NCI-H524 treated with DMSO at 0.1 percent for 48 hours (cell line): ENCODE measurements at regions not wholly inside any gene's neighbourhood (a gene's known extent, or its start where the extent isn't known, plus 50 kb on each side); places are given as distances from the start of the nearest gene placed in this dataset.

ENCODE experiments used
- DNase-seq: peaks from one replicate; lab custom pipeline; 2025; lab: John Stamatoyannopoulos, UW

DNA sequence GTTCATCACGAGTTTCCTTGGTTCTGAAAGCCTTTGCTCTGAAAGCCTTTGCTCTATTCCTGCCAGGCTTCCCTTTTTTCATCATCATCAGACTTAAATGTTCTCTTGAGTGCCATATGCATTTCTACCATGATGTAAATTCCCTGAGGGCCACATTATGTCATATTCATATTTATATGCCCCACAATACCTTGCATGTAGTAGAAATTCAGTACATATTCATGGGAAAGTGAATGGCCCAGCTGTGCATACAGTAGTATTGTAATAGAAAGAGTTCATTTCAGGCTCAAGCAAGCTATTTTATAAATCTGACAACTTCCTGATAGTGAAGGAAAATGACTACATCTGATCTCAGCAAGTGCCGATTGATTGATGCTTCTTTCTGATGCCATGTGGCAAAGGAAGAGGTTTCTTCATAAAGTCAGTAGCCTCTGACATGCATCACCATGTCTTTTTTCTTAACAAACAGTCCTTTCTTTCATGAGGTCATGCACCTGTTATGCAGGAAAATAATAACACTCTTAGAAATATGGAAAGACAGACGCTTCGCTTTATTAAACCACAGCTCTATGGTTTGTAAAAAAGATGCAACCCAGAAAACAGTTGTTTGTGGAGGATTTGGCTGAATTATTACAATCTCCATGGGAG lies 308.7 kb downstream of the SAMD5 start:
- DNase-seq: no peak

DNA sequence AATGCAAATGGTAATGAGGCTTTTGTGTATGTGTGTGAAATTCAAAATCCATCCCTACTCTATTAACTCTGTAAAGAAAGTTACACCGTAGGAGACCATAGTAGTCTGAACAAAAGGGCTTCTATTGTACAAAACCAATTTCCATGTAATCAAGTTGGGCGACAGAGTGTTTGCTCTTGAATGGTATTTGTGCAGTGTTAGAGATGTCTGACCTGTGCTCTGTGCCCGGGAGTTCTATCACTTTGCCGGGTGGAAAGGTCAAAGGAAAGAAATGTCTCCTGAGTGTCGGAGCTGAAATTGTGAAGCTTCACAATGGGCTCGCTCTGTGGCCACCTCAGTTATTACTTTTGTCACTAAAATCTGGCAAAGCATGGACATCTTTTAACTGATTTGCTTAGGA lies 312.0 kb downstream of the SAMD5 start:
- no peak for DNase-seq

DNA sequence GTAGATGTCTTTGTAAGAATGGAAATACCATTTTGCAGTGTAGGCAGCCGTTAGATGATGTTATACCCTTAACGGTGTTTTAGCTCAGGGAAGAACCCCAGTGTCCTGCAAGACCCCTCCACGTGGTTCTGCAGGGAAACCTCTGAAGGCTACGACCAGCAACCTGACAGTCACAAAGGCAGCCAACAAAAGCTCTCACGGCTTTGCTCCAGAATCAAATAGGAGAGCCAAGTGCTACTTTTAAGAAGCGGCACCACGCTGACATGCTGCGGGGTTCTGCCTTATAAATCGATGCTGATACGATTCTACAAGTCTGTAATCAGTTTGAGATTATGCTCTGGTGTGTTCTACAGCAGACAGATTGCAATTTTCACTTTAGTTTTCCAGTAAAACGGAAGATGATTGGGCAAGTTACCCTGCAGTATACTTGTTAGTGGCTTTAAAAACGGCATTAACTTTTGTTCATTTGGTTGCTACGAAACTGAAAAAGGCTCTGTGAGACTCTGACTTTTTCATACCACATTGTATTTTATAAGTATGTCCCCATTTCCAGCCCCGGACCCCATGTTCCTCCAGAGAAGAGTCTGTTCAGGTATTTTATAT lies 312.9 kb downstream of the SAMD5 start:
- DNase-seq: no peak

DNA sequence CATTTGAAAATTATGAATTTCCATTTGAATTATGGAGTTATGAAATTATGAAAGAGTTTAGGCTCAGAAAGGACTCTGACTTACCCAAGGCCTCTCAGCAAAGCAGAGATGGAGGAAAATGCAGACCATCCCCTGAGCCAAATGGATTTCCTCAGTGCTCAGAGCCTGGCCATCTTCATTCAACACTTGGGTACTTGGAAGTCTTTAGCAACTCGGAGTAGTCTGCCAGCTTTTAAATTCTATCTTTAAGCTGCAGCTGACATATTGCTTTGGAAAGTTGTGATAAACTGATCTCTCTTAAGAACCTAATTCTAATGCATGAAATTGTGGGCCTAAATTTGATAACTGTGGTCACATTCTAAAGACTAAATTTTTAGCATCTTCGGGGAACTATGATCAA lies 315.4 kb downstream of the SAMD5 start:
- no peak for DNase-seq

DNA sequence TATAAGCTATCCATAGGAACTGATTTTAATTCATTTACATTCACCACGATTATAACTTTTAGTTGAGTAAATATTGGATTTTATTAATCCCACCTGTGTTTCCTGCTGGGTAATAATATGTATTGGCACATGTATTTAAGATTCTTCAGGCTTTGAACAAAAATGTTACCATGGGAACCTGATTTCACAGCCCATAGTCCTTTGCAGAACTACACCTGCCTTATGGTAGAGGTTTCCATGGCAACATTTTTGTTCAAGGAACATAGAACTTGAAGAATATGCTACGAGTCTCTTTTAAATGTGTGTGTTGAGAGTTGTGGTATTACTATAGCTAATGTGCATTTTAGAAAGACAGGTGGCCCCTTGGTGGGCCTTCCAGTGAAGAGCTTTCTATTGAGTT lies 317.4 kb downstream of the SAMD5 start:
- DNase-seq: no peak

DNA sequence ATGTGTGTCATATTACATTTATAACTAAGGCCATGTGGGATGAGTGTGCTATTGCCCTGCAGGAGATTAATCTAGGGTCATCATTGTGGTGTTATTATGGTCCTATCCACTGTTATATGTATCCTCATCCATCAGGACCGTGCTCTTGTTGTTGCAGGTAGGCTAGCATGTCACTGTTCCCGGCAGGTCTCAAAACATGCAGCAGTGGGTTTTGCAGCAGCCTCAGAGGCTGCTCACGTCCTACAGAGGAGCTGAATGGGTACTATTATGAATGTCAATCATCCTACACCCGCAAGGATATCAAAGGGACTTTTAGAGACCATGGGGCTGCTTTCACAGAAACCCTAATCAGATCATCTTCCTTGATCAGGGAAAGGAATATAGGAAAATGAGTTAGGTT lies 318.2 kb downstream of the SAMD5 start:
- no peak for DNase-seq

DNA sequence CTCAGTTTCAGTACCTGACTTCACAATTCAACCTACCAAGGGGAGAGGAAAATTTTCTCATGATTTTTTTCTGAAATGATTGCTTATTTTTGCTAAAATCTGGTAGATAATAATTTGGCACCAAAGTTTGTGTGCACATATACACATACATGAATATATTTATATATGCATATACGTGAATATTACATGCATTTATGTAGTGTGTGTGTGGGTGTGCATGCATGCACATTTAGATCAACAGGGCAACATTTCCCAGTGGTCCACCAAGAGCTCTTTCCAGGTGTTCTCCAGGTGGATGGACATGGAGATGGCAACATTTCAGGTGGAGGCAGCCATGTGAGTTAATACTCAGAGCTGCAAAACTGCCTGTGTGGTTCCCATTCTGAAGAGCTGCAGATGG lies 320.9 kb downstream of the SAMD5 start:
- DNase-seq: no peak

DNA sequence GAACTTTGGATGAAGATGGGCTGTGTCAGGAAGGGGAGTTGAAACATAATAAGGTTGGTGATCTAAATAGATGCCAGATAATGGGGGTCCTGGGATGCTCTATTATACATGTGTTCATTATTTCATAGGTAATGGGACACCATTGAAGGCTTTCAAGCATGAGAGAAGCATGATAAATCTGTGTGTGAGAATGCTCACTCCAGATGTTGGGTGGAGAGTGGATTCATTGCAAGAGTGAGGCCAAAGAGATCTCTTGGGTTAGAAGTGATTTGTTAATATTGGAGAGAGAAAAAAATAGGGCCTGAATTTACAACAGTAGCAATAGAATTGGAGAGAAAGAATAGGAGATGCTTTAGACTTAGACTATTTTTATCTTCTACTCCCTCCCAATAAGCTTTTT lies 321.3 kb downstream of the SAMD5 start:
- no peak for DNase-seq

DNA sequence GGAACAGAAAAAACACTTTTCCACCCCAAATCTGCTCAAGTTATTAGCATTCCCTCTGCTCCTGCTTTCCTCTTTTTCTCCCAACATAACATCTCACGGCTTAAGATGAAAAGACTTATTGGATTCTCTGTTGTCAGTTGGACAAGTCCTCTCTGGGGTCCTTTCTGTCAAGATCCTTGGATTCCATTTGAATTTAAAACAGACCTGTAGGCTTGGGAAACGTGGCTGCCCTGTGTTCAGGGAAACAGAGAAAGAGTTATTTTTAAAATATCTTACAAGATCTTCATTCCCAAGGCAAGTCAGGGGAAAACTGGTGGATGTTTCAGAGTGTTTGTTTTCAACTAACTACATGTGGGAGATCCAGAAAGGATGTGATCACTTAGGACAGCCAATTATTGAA lies 322.9 kb downstream of the SAMD5 start:
- no peak for DNase-seq

DNA sequence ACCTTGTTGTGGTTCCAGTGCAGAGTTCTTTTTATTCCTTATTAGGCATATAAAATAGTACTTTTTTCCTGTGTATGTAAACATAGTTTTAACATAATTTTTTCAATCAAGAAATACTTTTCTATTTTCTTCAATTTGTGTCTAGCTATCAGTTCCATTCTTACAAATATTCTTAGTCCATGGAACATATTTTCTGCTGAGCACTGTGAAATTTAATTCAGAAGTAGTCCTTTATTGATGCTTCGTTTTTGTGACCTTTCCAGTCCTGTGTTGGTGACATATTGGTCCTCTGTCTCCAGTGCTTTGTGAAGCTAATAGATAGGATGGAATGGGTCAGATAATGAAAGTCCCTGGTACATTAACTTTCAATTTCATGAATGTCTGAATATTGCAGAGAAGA lies 325.1 kb downstream of the SAMD5 start:
- DNase-seq: no peak

DNA sequence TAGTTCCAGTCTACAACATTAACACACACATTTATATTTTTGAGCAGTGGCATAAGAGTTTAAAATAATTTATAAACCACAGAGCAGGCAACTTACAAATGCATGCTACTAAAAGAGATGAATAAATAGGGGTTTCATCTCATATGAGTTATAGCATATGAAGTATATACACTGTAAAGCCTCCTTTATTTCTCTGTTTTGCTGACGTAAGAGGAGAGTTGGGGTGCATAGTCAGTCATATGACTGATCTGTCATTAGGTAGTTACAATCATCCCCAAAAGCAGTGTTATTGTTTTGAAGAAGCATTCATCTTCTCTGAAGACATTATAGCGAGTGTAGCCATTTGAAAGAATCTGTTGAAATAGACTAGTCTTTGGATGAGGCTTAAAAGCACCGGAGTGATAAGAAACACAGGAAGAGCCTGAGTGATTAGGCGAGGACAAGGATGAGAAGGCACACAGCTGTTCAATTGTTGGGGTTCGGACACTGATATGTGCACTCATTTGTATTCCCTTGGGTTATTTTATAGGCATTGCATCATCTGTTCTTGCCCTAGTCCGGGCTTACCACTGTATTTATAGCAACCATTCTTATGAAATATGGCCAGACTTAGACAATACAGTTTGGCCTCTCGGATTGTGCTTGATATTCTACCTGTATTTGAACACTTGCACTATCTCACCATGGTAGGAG lies 325.7 kb downstream of the SAMD5 start:
- peak; percentile 74 for DNase-seq

DNA sequence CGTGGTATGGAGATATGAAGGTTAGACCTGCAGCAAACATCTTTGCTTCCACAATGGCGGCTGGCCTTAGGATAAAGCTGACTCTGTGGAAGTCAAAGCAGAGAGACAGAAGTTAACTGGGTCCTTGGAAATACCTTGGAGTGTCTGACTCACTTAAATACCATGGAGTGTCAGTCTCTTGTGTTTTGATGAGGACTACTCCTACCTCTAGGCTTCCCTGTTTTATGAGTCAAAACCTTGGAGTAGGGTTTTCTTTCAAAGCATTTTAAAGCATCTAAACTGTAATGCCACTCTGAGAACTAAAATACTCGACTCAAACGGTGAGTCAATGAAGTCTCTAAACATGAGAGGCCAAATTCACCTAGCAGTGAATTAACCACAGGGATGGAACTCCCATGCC lies 329.1 kb downstream of the SAMD5 start:
- DNase-seq: no peak

DNA sequence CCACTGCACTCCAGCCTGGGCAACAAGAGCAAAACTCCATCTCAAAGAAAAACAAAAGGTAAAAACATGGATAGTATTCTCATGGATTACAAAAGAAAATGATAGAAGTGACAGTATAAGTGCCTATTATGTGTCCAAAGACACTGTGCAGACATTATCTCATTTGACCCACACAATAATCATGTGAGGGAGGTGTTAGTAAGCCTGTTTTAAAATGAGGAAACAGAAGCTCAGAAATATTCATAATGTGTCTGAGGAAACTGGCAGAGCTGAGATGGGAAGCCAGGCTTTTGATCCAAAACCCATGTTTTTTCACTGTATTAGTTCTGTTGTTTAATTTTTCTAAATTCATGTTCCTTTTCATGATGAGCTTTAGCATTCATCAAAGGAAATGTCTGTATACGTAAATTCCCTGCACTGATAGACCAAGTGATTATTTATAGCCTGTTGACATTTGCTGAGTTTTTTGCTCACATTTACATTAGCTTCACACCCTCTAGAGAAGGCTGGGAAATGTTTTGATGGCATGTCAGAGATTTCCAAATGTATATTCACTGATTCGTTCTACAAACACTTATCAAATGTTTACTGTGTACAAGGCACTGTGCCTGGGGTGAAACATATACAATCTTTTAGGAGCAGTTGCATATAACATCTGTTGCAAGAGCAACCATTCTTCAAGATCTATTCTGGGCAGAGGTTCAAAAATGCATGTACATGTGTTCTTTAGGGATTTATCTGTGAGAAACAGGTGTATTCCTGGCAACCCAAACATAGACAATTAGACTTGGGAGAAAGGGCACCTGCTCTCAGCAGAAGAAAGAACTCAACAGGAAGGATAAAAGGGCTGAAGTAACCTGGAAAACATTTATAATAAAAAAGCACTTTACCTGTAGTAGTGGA lies 331.5 kb downstream of the SAMD5 start:
- DNase-seq: no peak

DNA sequence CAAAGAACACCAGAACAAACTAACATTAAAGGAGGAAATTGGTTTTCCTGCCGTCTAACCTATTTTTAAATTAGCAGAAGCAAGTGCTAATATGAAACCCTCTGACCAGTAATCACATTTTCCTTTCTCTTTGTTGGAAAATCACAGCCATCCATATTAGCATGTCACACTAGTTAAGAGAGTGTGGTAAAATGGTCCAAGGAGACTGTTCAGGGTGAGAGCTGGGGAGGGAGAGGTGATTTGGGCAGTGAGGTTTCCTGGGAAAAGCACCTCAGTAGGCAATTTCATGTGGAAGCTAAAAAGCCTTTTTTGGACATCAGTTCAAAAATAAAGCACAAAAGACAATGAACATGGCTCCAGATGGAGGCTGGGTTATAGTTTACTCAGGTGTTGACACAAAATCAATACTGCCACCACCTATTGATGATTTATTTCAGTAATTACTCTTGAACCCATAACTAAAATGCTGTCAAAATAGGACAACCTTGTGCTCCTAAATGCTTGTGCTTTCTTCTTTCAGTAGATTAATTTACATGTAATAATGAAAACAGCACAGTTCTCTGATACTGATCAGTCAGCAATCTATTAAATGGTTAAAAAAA lies 333.2 kb downstream of the SAMD5 start:
- no peak for DNase-seq

DNA sequence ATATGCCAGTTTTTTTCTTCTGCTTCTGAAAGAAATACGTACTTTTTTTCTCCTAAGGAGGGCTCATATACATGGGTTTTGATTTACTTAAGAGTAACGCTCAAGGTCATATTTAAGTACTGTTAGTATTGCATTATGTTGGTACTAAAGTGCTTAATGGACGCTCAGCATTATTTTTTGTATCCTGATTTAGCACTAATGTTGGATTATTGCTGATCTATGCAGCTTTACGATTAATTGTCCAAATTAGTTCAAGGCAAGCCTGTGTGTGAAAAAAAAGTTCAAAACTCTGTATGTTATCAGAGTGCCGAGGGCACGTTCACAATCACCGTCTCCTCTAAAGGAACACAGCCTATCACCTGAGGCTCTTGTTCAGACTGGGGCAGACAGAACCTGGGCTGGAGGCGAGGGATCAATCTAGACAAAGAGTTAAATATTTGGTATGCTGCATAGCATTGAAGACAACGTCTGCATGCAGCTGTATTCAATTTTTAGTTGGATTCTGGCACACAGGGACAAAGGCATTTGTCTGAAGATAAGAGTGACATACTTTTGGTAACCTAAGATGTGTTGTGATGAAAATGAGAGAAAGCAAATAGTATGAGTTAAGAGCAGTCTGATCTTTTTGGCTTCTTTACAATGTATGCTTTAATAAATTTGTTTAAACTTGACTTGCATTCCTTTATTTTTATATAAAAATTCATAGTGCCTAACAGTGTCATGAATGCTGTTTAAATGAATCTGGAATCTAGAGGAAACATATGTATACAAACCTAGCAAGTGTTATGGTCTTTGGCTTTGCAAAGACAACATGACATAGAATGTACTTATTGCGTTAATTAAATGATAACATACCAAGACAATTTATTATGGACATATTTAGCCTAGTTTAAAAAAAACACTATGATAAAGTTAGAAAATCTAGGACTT lies 341.2 kb downstream of the SAMD5 start:
- DNase-seq: no peak

DNA sequence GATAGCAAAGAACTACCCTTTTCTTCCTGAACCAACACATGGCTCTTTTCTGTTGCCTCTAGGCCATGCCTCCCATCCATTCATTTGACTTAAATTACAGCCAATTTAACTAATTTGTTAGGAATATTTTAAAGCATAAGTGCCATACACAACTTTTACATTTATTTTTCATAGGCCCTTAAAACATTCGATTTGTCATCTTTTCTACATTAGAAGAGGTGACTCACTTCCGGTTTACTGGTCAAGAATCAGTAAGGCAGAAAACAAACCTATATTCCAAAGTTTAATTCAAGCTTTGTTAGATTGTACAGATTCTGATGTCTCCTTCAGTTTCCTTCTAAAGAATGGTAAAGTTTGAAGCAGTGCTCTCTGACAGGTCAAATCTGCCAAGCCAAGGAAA lies 344.3 kb downstream of the SAMD5 start:
- no peak for DNase-seq

DNA sequence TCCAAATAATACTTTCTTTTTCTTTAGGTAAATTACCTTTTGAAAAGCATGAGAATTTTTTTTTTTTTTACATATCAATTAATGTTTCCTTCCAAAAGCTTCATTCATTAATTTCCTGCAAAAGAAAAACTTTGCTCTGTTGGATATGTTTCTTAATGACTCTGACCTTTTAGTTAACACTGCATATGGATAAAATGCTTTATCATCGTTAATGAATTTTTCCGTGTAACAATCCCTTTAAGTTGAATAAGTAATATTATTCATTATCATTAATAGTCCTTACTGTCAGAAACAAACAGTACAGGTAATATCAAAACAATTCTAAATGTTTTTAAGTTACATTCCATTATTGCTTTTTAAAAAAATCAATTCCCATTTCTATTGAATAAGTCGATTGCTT lies 345.1 kb downstream of the SAMD5 start:
- DNase-seq: no peak

DNA sequence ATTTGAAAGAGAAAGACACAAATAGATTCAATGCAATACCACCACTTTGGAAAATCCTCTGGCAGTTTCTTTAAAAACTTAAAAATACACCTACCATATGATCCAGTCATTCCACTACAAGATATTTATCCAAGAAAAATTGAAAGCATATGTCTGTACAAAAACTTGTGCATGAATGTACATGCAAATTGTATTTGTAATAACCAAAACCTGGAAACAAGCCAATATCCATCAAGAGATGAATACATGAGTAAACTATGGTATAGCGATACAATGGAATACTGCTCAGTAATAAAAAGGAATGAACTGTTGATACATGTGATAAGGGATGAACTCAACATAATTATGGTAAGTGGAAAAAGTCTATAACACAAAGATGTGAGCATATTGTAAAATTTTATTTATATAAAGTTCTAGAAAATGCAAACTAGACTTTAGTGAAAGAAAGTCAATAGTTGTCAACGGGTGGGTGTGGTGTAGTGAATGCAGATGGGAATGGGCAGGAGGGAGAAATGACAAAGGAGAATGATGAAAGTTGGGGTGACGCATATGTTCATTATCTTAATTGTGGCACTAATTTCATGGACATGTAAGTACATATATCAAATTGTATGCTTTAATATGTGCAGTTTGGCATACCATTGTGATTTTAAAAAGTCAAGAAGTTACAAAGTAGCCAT lies 347.5 kb downstream of the SAMD5 start:
- DNase-seq: no peak

DNA sequence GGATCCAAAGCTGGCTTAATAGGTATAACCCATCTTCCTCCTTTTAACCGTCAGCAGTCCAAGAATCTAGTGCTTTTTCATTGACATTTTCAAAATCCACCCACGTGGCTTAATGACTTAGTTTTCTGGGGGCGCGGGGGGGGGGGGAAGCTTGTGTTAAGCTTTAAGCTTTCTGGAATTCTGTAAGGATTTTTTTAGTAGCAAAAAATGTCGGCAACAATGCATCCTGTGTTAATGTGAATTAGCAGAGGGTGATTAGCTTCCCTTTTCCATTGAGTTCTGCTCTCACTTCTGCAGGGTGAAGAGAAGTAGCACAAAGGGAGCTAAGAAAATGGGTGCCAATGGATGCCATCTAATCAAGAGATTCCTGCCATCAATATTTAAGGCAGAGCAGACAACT lies 348.2 kb downstream of the SAMD5 start:
- DNase-seq: no peak

DNA sequence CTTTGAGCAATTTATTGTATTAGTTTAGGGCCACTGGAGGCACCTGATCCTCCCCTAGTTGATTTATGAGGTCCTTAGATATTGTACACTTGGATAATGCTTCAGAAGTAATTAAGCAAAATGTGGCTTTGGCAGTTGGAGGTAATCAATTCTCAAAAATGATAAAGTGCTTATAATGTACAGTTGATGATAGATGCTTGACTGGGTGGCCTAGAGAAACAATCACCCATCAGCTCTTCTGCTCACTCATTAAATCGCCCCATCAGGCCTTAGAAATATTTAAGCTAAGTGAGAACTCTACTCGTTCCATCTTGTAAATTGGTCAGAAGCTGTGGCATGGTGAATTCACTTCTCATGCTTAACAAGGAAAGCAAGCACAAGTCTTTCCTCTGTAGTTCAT lies 349.9 kb downstream of the SAMD5 start:
- DNase-seq: no peak

DNA sequence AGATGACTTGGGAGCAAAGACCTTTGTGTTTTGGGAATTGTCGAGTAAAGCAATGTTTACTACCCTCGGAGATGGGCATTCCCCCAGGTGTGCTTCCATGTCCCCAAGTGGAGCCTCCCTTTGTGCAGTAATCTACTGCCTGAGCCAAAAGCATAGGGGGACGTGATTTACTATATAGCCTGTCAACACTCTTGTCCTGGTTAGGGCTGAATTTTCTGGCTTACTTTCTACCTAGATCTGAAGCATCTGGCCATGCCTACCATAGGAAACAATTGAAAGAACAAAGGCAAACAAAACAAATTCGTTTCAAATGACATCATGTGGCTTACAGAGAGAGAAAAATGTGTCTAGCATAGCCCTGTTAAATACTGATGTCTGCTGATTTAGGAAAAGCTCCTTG lies 350.6 kb downstream of the SAMD5 start:
- no peak for DNase-seq
